ENCODE measurements at regions not wholly inside any gene's neighbourhood (a gene's known extent, or its start where the extent isn't known, plus 50 kb on each side); places are given as distances from the start of the nearest gene placed in this dataset.

DNA sequence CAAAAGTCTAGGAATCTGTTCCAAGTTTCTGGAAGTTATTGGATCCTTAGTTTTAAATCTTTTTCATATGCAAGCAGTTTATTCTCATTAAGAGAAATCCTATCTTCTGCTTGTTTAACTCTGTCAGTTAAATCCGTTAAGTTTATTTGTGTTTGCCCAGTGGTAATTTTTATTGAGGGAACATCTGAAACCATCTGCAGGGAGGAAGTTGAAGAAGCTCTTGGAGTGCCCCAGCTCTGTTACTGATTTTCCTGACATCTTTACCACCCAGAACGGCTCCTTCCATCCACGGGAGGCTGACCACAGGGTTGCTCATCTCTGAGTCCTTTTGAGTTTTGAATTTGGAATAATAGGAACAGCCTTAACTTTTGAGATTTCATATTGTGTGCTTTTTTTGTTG is 99.9 kb upstream of the ZNF618 start:
- in situ Hi-C loops (cut with MboI; ENCODE audit: low sequenced_read_pairs), result no loop called here
- ATAC-seq (ENCODE audit: low read depth), result no peak
- Histone ChIP-seq H2AK5ac (ENCODE audit: low read depth, low read length) (no peak overlapping the region), H2BK20ac (ENCODE audit: low read depth, low read length) (no peak overlapping the region), H2AFZ (replicated peaks; ENCODE audit: low read length, poor library complexity) (no peak overlapping the region), H2AK9ac (replicated peaks; ENCODE audit: low read depth, low read length, poor library complexity) (no peak overlapping the region), H3K4me2 (ENCODE audit: low read depth, low read length) (no peak overlapping the region), H3K27ac (ENCODE audit: insufficient read depth, low read length) (no peak overlapping the region), H3K4ac (ENCODE audit: low read depth, low read length) (no peak overlapping the region), H4K91ac (ENCODE audit: insufficient read depth, low read depth, low read length) (no peak overlapping the region), H3K4me1 (ENCODE audit: control insufficient read depth, insufficient read depth, low read length) (no peaks in the 10 kb centered on the region), H4K20me1 (ENCODE audit: insufficient read depth, low read length) (no peaks in the 10 kb centered on the region), H3K56ac (ENCODE audit: extremely low read depth, insufficient read depth, low read length) (no peak overlapping the region), H3K9me3 (ENCODE audit: control insufficient read depth, insufficient read depth, low read length) (peaks cover 5% of the 10 kb centered on the region; the same call in 1 of the 2 replicates), H3K27me3 (ENCODE audit: control insufficient read depth, insufficient read depth, low read length) (peaks cover 51% of the 10 kb centered on the region), H3K36me3 (ENCODE audit: control insufficient read depth, insufficient read depth, low read length) (no peaks in the 10 kb centered on the region), H4K8ac (ENCODE audit: low read depth in 2 of 2, low read length in 2 of 2) (no peak overlapping the region), H3K23ac (ENCODE audit: low read depth, low read length) (no peak overlapping the region), H2BK5ac (ENCODE audit: low read depth, low read length, poor library complexity, severe bottlenecking) (no peak overlapping the region), H3K18ac (ENCODE audit: low read depth, low read length) (no peak overlapping the region), H3K14ac (replicated peaks; ENCODE audit: low read depth, low read length) (no peak overlapping the region), H2BK15ac (ENCODE audit: low read depth, low read length) (no peak overlapping the region), H4K5ac (ENCODE audit: low read depth, low read length) (no peak overlapping the region), H3K9me1 (ENCODE audit: insufficient read depth, low read length) (no peaks in the 10 kb centered on the region), H3K9ac (ENCODE audit: low read depth, low read length) (no peak overlapping the region), H3K4me3 (ENCODE audit: insufficient read depth, low read depth, low read length) (no peak overlapping the region), H2BK120ac (ENCODE audit: low read depth, low read length) (no peak overlapping the region), H3K79me1 (ENCODE audit: low read depth in 1 of 2, low read length in 2 of 2) (no peaks in the 10 kb centered on the region)
- no peak for DNase-seq
- ChIA-PET POLR2A (ENCODE audit: unreplicated experiment) (no interaction called here), CTCF (interaction anchor here (0.7 kb wide), 1 partner anchor 40 kb away, joined by 3 read pairs; no protein-coding TSS in a partner anchor)
- WGBS, 2 experiments (ENCODE audit: extremely low coverage in 2 of 2, insufficient read length in 1 of 2), result no CpG with 5 or more reads among the region's 3 CpGs
- TF ChIP-seq RCOR1 (IDR thresholded peaks at IDR 0.05; ENCODE audit: insufficient replicate concordance, low read length) (no peak), RFX5 (IDR thresholded peaks at IDR 0.05; ENCODE audit: low read depth, low read length) (no peak), MAZ (IDR thresholded peaks at IDR 0.05; ENCODE audit: borderline replicate concordance, low read depth, low read length) (no peak), SMC3 (IDR thresholded peaks at IDR 0.05; ENCODE audit: low read depth, low read length) (no peak), FOS (IDR thresholded peaks at IDR 0.05; ENCODE audit: low read depth, low read length) (no peak), CHD1 (IDR thresholded peaks at IDR 0.05; ENCODE audit: low read depth, low read length) (no peak), BHLHE40 (IDR thresholded peaks at IDR 0.05; ENCODE audit: low read depth, low read length) (no peak), NFE2L2 (IDR thresholded peaks at IDR 0.05; ENCODE audit: low read depth, low read length) (no peak)
- TF ChIP-seq, protein P1, sequence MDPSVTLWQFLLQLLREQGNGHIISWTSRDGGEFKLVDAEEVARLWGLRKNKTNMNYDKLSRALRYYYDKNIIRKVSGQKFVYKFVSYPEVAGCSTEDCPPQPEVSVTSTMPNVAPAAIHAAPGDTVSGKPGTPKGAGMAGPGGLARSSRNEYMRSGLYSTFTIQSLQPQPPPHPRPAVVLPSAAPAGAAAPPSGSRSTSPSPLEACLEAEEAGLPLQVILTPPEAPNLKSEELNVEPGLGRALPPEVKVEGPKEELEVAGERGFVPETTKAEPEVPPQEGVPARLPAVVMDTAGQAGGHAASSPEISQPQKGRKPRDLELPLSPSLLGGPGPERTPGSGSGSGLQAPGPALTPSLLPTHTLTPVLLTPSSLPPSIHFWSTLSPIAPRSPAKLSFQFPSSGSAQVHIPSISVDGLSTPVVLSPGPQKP (IDR thresholded peaks at IDR 0.05; ENCODE audit: borderline replicate concordance, low read depth, low read length), result no peak
- no TSS peak for BruUV-seq (replicated peaks)
- intact Hi-C loops (cut with micrococcal nuclease), result no loop called here
- dilution Hi-C loops (cut with HindIII; ENCODE audit: low sequenced_read_pairs, unreplicated experiment), result no loop called here

Data from IMR-90 (cell line).